ENCODE measurements at regions not wholly inside any gene's neighbourhood (a gene's known extent, or its start where the extent isn't known, plus 50 kb on each side); places are given as distances from the start of the nearest gene placed in this dataset.

GRCh38 chr5:103444333-103445038 lies 118.1 kb downstream of the NUDT12 start:
- Histone ChIP-seq H3K4me1 (ENCODE audit: insufficient read depth, low read length) (peaks cover 14% of the 10 kb centered on the region), H3K27ac (ENCODE audit: low read depth, low read length) (no peak overlapping the region), H3K9ac (ENCODE audit: low read depth, low read length) (no peak overlapping the region), H3K4me3 (ENCODE audit: low read length) (no peak overlapping the region), H3K36me3 (ENCODE audit: insufficient read depth, low read length) (no peaks in the 10 kb centered on the region), H3K27me3 (ENCODE audit: insufficient read depth, low read length) (no peaks in the 10 kb centered on the region), H3K9me3 (ENCODE audit: insufficient read depth, low read depth, low read length) (no peaks in the 10 kb centered on the region)
- 90% methylated on average over 4 of the region's 4 CpGs for WGBS

- no peaks in the 10 kb centered on the region for H3K9me3 ChIP-seq (ENCODE audit: insufficient read depth, low read depth, low read length)
- no peak overlapping the region for H3K27ac ChIP-seq (ENCODE audit: low read depth, low read length)
- no peak overlapping the region for H3K4me3 ChIP-seq (ENCODE audit: low read length)
- peaks cover 14% of the 10 kb centered on the region for H3K4me1 ChIP-seq (ENCODE audit: insufficient read depth, low read length)
- H3K36me3 ChIP-seq (ENCODE audit: insufficient read depth, low read length), result no peaks in the 10 kb centered on the region
- WGBS, result 93% methylated on average over 5 of the region's 5 CpGs
- H3K9ac ChIP-seq (ENCODE audit: low read depth, low read length), result no peak overlapping the region
- no peaks in the 10 kb centered on the region for H3K27me3 ChIP-seq (ENCODE audit: insufficient read depth, low read length)
These were observed 119.8 kb downstream of the NUDT12 start for GRCh38 chr5:103442750-103443149.

DNA sequence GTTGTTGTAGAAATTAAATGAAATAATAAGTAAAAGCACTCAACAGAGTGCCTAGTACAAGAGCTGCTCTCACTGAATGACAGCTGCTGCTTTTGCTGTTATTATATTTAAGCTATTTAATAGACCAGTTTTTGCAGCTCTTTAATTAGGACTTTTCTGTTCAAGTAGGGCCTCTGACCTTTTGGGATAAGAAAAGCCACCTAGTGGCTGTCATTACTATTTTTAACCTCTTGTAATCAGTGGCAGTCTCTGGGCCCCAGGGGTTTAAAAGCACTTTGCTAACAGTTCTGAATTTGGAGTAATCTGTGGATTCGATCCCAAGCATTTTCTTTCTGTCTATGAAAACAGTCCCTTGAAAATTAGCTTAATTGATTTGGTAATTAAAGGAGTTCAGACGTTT lies 121.1 kb downstream of the NUDT12 start:
- no peak overlapping the region for H3K27ac ChIP-seq (ENCODE audit: low read depth, low read length)
- no peaks in the 10 kb centered on the region for H3K36me3 ChIP-seq (ENCODE audit: insufficient read depth, low read length)
- peaks cover 14% of the 10 kb centered on the region for H3K4me1 ChIP-seq (ENCODE audit: insufficient read depth, low read length)
- no peak overlapping the region for H3K9ac ChIP-seq (ENCODE audit: low read depth, low read length)
- 43% methylated on average over 2 of the region's 2 CpGs for WGBS
- H3K4me3 ChIP-seq (ENCODE audit: low read length), result no peak overlapping the region
- H3K9me3 ChIP-seq (ENCODE audit: insufficient read depth, low read depth, low read length), result no peaks in the 10 kb centered on the region
- H3K27me3 ChIP-seq (ENCODE audit: insufficient read depth, low read length), result no peaks in the 10 kb centered on the region

DNA sequence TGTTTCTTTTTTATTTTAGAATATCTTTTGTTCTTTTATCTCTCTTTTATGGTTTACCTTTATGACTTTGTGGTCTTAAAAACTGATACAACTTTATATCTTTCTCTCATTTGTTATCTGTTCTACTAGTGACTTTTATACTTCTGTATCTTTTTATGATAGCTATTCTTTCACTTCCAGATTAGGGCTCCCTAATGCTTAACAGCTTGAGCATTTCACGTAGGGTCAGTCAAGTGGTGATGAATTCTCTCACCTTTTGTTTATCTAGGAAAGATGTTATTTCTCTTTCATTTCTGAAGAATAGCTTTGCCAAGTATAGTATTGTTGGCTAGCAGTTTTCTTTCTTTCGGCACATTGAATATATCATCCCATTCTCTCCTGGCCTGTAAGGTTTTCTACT lies 123.6 kb downstream of the NUDT12 start:
- 100% methylated on average over 2 of the region's 2 CpGs for WGBS
- H3K9me3 ChIP-seq (ENCODE audit: insufficient read depth, low read depth, low read length), result no peaks in the 10 kb centered on the region
- H3K27ac ChIP-seq (ENCODE audit: low read depth, low read length), result no peak overlapping the region
- H3K9ac ChIP-seq (ENCODE audit: low read depth, low read length), result no peak overlapping the region
- no peaks in the 10 kb centered on the region for H3K27me3 ChIP-seq (ENCODE audit: insufficient read depth, low read length)
- no peak overlapping the region for H3K4me3 ChIP-seq (ENCODE audit: low read length)
- H3K36me3 ChIP-seq (ENCODE audit: insufficient read depth, low read length), result no peaks in the 10 kb centered on the region
- no peaks in the 10 kb centered on the region for H3K4me1 ChIP-seq (ENCODE audit: insufficient read depth, low read length)

- Histone ChIP-seq H3K27ac (ENCODE audit: low read depth, low read length) (no peak overlapping the region), H3K4me1 (ENCODE audit: insufficient read depth, low read length) (no peaks in the 10 kb centered on the region), H3K9ac (ENCODE audit: low read depth, low read length) (no peak overlapping the region), H3K36me3 (ENCODE audit: insufficient read depth, low read length) (no peaks in the 10 kb centered on the region), H3K27me3 (ENCODE audit: insufficient read depth, low read length) (no peaks in the 10 kb centered on the region), H3K4me3 (ENCODE audit: low read length) (no peak overlapping the region), H3K9me3 (ENCODE audit: insufficient read depth, low read depth, low read length) (no peaks in the 10 kb centered on the region)
- 99% methylated on average over 2 of the region's 2 CpGs for WGBS
These were observed 125.9 kb downstream of the NUDT12 start for GRCh38 chr5:103436656-103437055.

DNA sequence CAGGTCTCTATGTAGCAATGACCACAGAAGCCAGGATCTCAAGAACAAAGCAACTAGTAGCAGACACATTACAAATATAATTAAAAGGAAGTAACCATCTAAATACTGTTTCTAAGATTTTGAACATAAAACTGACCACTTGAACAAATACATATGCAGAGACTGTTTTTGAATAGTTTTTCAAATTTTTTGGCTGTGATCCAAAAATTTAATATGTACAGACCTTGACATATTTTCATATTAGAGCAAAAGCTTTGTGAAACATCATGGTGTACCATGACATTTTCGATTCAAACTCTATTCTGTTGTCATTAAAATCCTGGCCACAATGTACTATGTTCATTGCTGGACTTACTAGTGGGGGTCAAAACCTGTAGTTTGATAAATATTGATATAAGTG lies 126.5 kb downstream of the NUDT12 start:
- Histone ChIP-seq H3K9me3 (ENCODE audit: insufficient read depth, low read depth, low read length) (no peaks in the 10 kb centered on the region), H3K27me3 (ENCODE audit: insufficient read depth, low read length) (no peaks in the 10 kb centered on the region), H3K4me1 (ENCODE audit: insufficient read depth, low read length) (no peaks in the 10 kb centered on the region), H3K9ac (ENCODE audit: low read depth, low read length) (no peak overlapping the region), H3K27ac (ENCODE audit: low read depth, low read length) (no peak overlapping the region), H3K36me3 (ENCODE audit: insufficient read depth, low read length) (no peaks in the 10 kb centered on the region), H3K4me3 (ENCODE audit: low read length) (no peak overlapping the region)
- WGBS, result 100% methylated on average over 1 of the region's 1 CpG

GRCh38 chr5:103435136-103435889 lies 127.3 kb downstream of the NUDT12 start:
- H3K36me3 ChIP-seq (ENCODE audit: insufficient read depth, low read length), result no peaks in the 10 kb centered on the region
- H3K4me3 ChIP-seq (ENCODE audit: low read length), result no peak overlapping the region
- H3K4me1 ChIP-seq (ENCODE audit: insufficient read depth, low read length), result no peaks in the 10 kb centered on the region
- H3K9ac ChIP-seq (ENCODE audit: low read depth, low read length), result no peak overlapping the region
- H3K9me3 ChIP-seq (ENCODE audit: insufficient read depth, low read depth, low read length), result no peaks in the 10 kb centered on the region
- H3K27me3 ChIP-seq (ENCODE audit: insufficient read depth, low read length), result no peaks in the 10 kb centered on the region
- WGBS, result 92% methylated on average over 3 of the region's 4 CpGs
- H3K27ac ChIP-seq (ENCODE audit: low read depth, low read length), result no peak overlapping the region

GRCh38 chr5:103434057-103434456 lies 128.5 kb downstream of the NUDT12 start:
- no peak overlapping the region for H3K4me3 ChIP-seq (ENCODE audit: low read length)
- H3K9ac ChIP-seq (ENCODE audit: low read depth, low read length), result no peak overlapping the region
- no peaks in the 10 kb centered on the region for H3K36me3 ChIP-seq (ENCODE audit: insufficient read depth, low read length)
- 79% methylated on average over 8 of the region's 8 CpGs for WGBS
- H3K9me3 ChIP-seq (ENCODE audit: insufficient read depth, low read depth, low read length), result no peaks in the 10 kb centered on the region
- no peak overlapping the region for H3K27ac ChIP-seq (ENCODE audit: low read depth, low read length)
- H3K27me3 ChIP-seq (ENCODE audit: insufficient read depth, low read length), result no peaks in the 10 kb centered on the region
- H3K4me1 ChIP-seq (ENCODE audit: insufficient read depth, low read length), result no peaks in the 10 kb centered on the region

- no peak overlapping the region for H3K4me3 ChIP-seq (ENCODE audit: low read length)
- WGBS, result 100% methylated on average over 1 of the region's 1 CpG
- H3K9ac ChIP-seq (ENCODE audit: low read depth, low read length), result no peak overlapping the region
- H3K36me3 ChIP-seq (ENCODE audit: insufficient read depth, low read length), result no peaks in the 10 kb centered on the region
- H3K9me3 ChIP-seq (ENCODE audit: insufficient read depth, low read depth, low read length), result no peaks in the 10 kb centered on the region
- H3K4me1 ChIP-seq (ENCODE audit: insufficient read depth, low read length), result no peaks in the 10 kb centered on the region
- no peak overlapping the region for H3K27ac ChIP-seq (ENCODE audit: low read depth, low read length)
- H3K27me3 ChIP-seq (ENCODE audit: insufficient read depth, low read length), result no peaks in the 10 kb centered on the region
These were observed 129.4 kb downstream of the NUDT12 start for GRCh38 chr5:103433211-103433610.

- H3K4me3 ChIP-seq (ENCODE audit: low read length), result no peak overlapping the region
- 94% methylated on average over 2 of the region's 2 CpGs for WGBS
- no peak overlapping the region for H3K9ac ChIP-seq (ENCODE audit: low read depth, low read length)
- no peaks in the 10 kb centered on the region for H3K27me3 ChIP-seq (ENCODE audit: insufficient read depth, low read length)
- no peaks in the 10 kb centered on the region for H3K9me3 ChIP-seq (ENCODE audit: insufficient read depth, low read depth, low read length)
- no peaks in the 10 kb centered on the region for H3K4me1 ChIP-seq (ENCODE audit: insufficient read depth, low read length)
- H3K36me3 ChIP-seq (ENCODE audit: insufficient read depth, low read length), result no peaks in the 10 kb centered on the region
- no peak overlapping the region for H3K27ac ChIP-seq (ENCODE audit: low read depth, low read length)
These were observed 133.7 kb downstream of the NUDT12 start for GRCh38 chr5:103428923-103429322.

- no peaks in the 10 kb centered on the region for H3K9me3 ChIP-seq (ENCODE audit: insufficient read depth, low read depth, low read length)
- H3K27me3 ChIP-seq (ENCODE audit: insufficient read depth, low read length), result no peaks in the 10 kb centered on the region
- no peak overlapping the region for H3K27ac ChIP-seq (ENCODE audit: low read depth, low read length)
- H3K36me3 ChIP-seq (ENCODE audit: insufficient read depth, low read length), result no peaks in the 10 kb centered on the region
- no peak overlapping the region for H3K9ac ChIP-seq (ENCODE audit: low read depth, low read length)
- H3K4me1 ChIP-seq (ENCODE audit: insufficient read depth, low read length), result no peaks in the 10 kb centered on the region
- no peak overlapping the region for H3K4me3 ChIP-seq (ENCODE audit: low read length)
- WGBS, result 93% methylated on average over 6 of the region's 6 CpGs
These were observed 134.1 kb downstream of the NUDT12 start for GRCh38 chr5:103428411-103428871.
